ENCODE measurements at regions not wholly inside any gene's neighbourhood (a gene's known extent, or its start where the extent isn't known, plus 50 kb on each side); places are given as distances from the start of the nearest gene placed in this dataset.

DNA sequence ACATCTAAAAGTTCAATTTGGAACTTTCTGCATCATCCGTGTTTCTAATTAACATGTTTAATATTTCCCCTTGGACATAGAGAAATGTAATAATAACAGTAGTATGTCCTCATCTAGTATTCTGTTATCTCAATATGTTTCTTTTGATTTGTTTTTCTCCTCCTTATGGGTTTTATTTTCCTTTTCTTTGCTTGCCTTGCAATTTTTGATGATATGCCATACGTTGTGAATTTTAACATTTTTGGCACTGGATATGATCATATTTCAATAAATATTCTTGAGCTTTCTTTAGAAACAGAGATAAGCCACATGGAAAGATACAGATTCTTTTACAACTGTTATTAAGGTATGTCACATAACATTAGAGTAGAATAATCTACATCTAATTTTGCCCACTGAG is 1316.2 kb downstream of the CDH8 start:
- Histone ChIP-seq H3K9me3 (peaks cover 0 to 3% (median 1%) of the 10 kb centered on the region in 4 donors), H3K27ac (no peak overlapping the region), H3K4me1 (no peaks in the 10 kb centered on the region), H3K36me3 (no peaks in the 10 kb centered on the region), H3K27me3 (no peaks in the 10 kb centered on the region), H3K4me3 (no peak overlapping the region)
- intact Hi-C loops (cut with DNase I) = no loop called here
- TF ChIP-seq CTCF (IDR thresholded peaks at IDR 0.05) (no peak), POLR2A (IDR thresholded peaks at IDR 0.05) (no peak), POLR2AphosphoS5 (IDR thresholded peaks at IDR 0.05) (no peak), EP300 (IDR thresholded peaks at IDR 0.05) (no peak)
- 89 to 90% methylated on average over 2 of the region's 2 CpGs for WGBS, 2 donors
- DNase-seq = no peak

DNA sequence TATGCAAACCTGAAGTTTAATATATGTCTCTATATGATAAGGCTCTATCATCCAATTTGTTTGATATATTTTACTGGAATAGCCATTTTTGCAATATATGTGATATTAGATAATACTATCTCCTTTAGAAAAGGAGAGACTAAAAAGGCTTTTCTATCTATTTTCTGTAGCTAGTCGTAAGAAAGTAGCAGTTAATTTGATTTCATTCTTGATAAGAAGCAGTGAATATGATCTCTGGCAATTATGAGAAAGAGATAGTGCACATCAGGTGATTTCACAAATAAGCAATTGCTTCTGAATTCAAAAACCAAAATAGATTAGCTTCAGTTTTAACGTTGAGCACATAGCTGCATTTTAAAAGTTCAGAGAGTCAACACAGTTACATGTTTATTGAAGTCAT is 1318.4 kb downstream of the CDH8 start:
- 82 to 85% methylated on average over 2 of the region's 2 CpGs for WGBS, 2 donors
- H3K27me3 ChIP-seq = no peaks in the 10 kb centered on the region
- intact Hi-C loops (cut with DNase I) = no loop called here
- no peak for TF ChIP-seq EP300 (IDR thresholded peaks at IDR 0.05)
- no peak for TF ChIP-seq POLR2A (IDR thresholded peaks at IDR 0.05)
- TF ChIP-seq CTCF (IDR thresholded peaks at IDR 0.05) = no peak
- no peak for TF ChIP-seq POLR2AphosphoS5 (IDR thresholded peaks at IDR 0.05)
- no peaks in the 10 kb centered on the region for H3K4me1 ChIP-seq
- H3K9me3 ChIP-seq = peaks cover 0 to 3% (median 1%) of the 10 kb centered on the region in 4 donors
- no peak for DNase-seq
- H3K36me3 ChIP-seq = no peaks in the 10 kb centered on the region
- no peak overlapping the region for H3K27ac ChIP-seq
- H3K4me3 ChIP-seq = no peak overlapping the region

GRCh38 chr16:60712144-60712543 is 1324.1 kb downstream of the CDH8 start:
- TF ChIP-seq POLR2A (IDR thresholded peaks at IDR 0.05) = no peak
- no peak for TF ChIP-seq CTCF (IDR thresholded peaks at IDR 0.05)
- no peak for TF ChIP-seq POLR2AphosphoS5 (IDR thresholded peaks at IDR 0.05)
- TF ChIP-seq EP300 (IDR thresholded peaks at IDR 0.05) = no peak
- intact Hi-C loops (cut with DNase I) = no loop called here
- Histone ChIP-seq H3K4me3 (no peak overlapping the region), H3K27ac (no peak overlapping the region), H3K36me3 (no peaks in the 10 kb centered on the region), H3K4me1 (no peaks in the 10 kb centered on the region), H3K9me3 (no peaks in the 10 kb centered on the region), H3K27me3 (no peaks in the 10 kb centered on the region)
- 34 to 36% methylated on average over 3 of the region's 3 CpGs for WGBS, 2 donors
- no peak for DNase-seq

DNA sequence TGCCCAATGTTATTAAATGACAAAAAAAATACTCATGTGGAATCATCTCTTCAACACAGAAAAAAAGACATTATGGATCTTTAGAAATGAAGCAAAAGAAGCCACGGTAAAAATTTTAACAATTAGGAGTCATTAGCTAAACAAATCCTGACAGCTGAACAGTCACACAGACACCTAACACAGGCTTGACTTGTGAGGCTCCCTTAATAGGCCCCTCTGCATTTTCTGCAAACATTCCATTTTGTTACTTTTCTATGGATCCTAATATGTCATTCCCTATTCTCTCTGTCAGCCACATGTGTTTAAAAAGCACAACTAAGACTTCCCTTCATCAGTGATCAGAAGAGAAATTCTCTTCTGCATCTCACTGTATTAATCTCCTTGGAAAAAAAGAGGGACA is 1331.5 kb downstream of the CDH8 start:
- peaks cover 0 to 3% (median 0%) of the 10 kb centered on the region in 4 donors for H3K9me3 ChIP-seq
- H3K27me3 ChIP-seq = no peaks in the 10 kb centered on the region
- H3K27ac ChIP-seq = no peak overlapping the region
- intact Hi-C loops (cut with DNase I) = no loop called here
- H3K4me1 ChIP-seq = no peaks in the 10 kb centered on the region
- TF ChIP-seq POLR2A (IDR thresholded peaks at IDR 0.05) (no peak), EP300 (IDR thresholded peaks at IDR 0.05) (no peak), CTCF (IDR thresholded peaks at IDR 0.05) (no peak), POLR2AphosphoS5 (IDR thresholded peaks at IDR 0.05) (no peak)
- H3K36me3 ChIP-seq = no peaks in the 10 kb centered on the region
- no peak overlapping the region for H3K4me3 ChIP-seq
- DNase-seq = no peak
- 63 to 65% methylated on average over 1 of the region's 1 CpG for WGBS, 2 donors

GRCh38 chr16:60703096-60703495 is 1333.1 kb downstream of the CDH8 start:
- H3K4me3 ChIP-seq = no peak overlapping the region
- peaks cover 0 to 3% (median 0%) of the 10 kb centered on the region in 4 donors for H3K9me3 ChIP-seq
- H3K27me3 ChIP-seq = no peaks in the 10 kb centered on the region
- WGBS, 2 donors = 35 to 53% methylated on average over 3 of the region's 3 CpGs
- intact Hi-C loops (cut with DNase I) = no loop called here
- H3K27ac ChIP-seq = no peak overlapping the region
- DNase-seq = no peak
- TF ChIP-seq POLR2A (IDR thresholded peaks at IDR 0.05) = no peak
- TF ChIP-seq EP300 (IDR thresholded peaks at IDR 0.05) = no peak
- no peak for TF ChIP-seq CTCF (IDR thresholded peaks at IDR 0.05)
- no peak for TF ChIP-seq POLR2AphosphoS5 (IDR thresholded peaks at IDR 0.05)
- no peaks in the 10 kb centered on the region for H3K4me1 ChIP-seq
- H3K36me3 ChIP-seq = no peaks in the 10 kb centered on the region
